ENCODE measurements at regions not wholly inside any gene's neighbourhood (a gene's known extent, or its start where the extent isn't known, plus 50 kb on each side); places are given as distances from the start of the nearest gene placed in this dataset.

GRCh38 chr11:16543642-16544041 lies 187.3 kb upstream of the SOX6 start:
- no peaks in the 10 kb centered on the region for H3K79me1 ChIP-seq (ENCODE audit: low read length)

GRCh38 chr11:16542353-16542752 lies 186.0 kb upstream of the SOX6 start:
- Histone ChIP-seq H3K27me3 (ENCODE audit: insufficient read depth, low read length) (no peaks in the 10 kb centered on the region), H3K9ac (ENCODE audit: low read length) (no peak overlapping the region), H3K23ac (ENCODE audit: low read length) (no peak overlapping the region), H3K9me3 (ENCODE audit: insufficient read depth, low read depth, low read length) (no peaks in the 10 kb centered on the region), H4K8ac (ENCODE audit: low read depth, low read length) (no peak overlapping the region), H2BK12ac (ENCODE audit: low read length) (no peak overlapping the region), H4K12ac (ENCODE audit: low read depth, low read length) (no peak overlapping the region), H3K4me1 (ENCODE audit: control insufficient read depth in 1 of 2, insufficient read depth in 2 of 2, low read length in 2 of 2) (no peaks in the 10 kb centered on the region), H3K36me3 (ENCODE audit: control insufficient read depth in 1 of 2, insufficient read depth in 2 of 2, low read length in 2 of 2) (no peaks in the 10 kb centered on the region), H4K91ac (ENCODE audit: low read depth, low read length) (no peak overlapping the region), H3K4ac (ENCODE audit: low read depth, low read length) (no peak overlapping the region), H2BK120ac (ENCODE audit: insufficient read depth, low read length, poor library complexity) (no peak overlapping the region), H2BK5ac (ENCODE audit: low read depth, low read length, poor library complexity) (no peak overlapping the region), H3K18ac (ENCODE audit: low read length) (no peak overlapping the region), H3K4me2 (ENCODE audit: low read length) (no peak overlapping the region), H3K79me1 (ENCODE audit: low read length) (no peaks in the 10 kb centered on the region), H3K14ac (ENCODE audit: low read length) (no peak overlapping the region), H3K4me3 (ENCODE audit: low read depth, low read length) (no peak overlapping the region), H2AK5ac (ENCODE audit: low read length) (no peak overlapping the region), H3K27ac (ENCODE audit: low read depth, low read length) (no peak overlapping the region), H3K79me2 (ENCODE audit: control insufficient read depth, insufficient read depth, low read length, poor library complexity) (no peaks in the 10 kb centered on the region), H2AFZ (ENCODE audit: insufficient read depth, low read length, poor library complexity) (no peak overlapping the region)
- no CpG with 5 or more reads among the region's 1 CpG for WGBS (ENCODE audit: extremely low coverage, insufficient coverage, insufficient read length)
- DNase-seq, result no peak

More at GRCh38 chr11:16543642-16544041, 187.3 kb upstream of the SOX6 start:
- Histone ChIP-seq H3K27ac (ENCODE audit: low read depth, low read length) (no peak overlapping the region), H3K27me3 (ENCODE audit: insufficient read depth, low read length) (no peaks in the 10 kb centered on the region), H2BK120ac (ENCODE audit: insufficient read depth, low read length, poor library complexity) (no peak overlapping the region), H3K18ac (ENCODE audit: low read length) (no peak overlapping the region), H3K4me2 (ENCODE audit: low read length) (no peak overlapping the region), H3K9ac (ENCODE audit: low read length) (no peak overlapping the region), H2BK5ac (ENCODE audit: low read depth, low read length, poor library complexity) (no peak overlapping the region), H3K9me3 (ENCODE audit: insufficient read depth, low read depth, low read length) (no peaks in the 10 kb centered on the region), H3K36me3 (ENCODE audit: control insufficient read depth in 1 of 2, insufficient read depth in 2 of 2, low read length in 2 of 2) (no peaks in the 10 kb centered on the region), H2AK5ac (ENCODE audit: low read length) (no peak overlapping the region), H2AFZ (ENCODE audit: insufficient read depth, low read length, poor library complexity) (no peak overlapping the region), H3K79me2 (ENCODE audit: control insufficient read depth, insufficient read depth, low read length, poor library complexity) (no peaks in the 10 kb centered on the region), H3K4me3 (ENCODE audit: low read depth, low read length) (no peak overlapping the region), H3K23ac (ENCODE audit: low read length) (no peak overlapping the region), H4K8ac (ENCODE audit: low read depth, low read length) (no peak overlapping the region), H3K4ac (ENCODE audit: low read depth, low read length) (no peak overlapping the region), H3K14ac (ENCODE audit: low read length) (no peak overlapping the region), H4K91ac (ENCODE audit: low read depth, low read length) (no peak overlapping the region), H4K12ac (ENCODE audit: low read depth, low read length) (no peak overlapping the region), H2BK12ac (ENCODE audit: low read length) (no peak overlapping the region), H3K4me1 (ENCODE audit: control insufficient read depth in 1 of 2, insufficient read depth in 2 of 2, low read length in 2 of 2) (no peaks in the 10 kb centered on the region)
- no CpG with 5 or more reads among the region's 1 CpG for WGBS (ENCODE audit: extremely low coverage, insufficient coverage, insufficient read length)
- DNase-seq, result no peak

GRCh38 chr11:16536513-16536912 lies 180.2 kb upstream of the SOX6 start:
- Histone ChIP-seq H2BK120ac (ENCODE audit: insufficient read depth, low read length, poor library complexity) (no peak overlapping the region), H4K8ac (ENCODE audit: low read depth, low read length) (no peak overlapping the region), H3K18ac (ENCODE audit: low read length) (no peak overlapping the region), H3K27ac (ENCODE audit: low read depth, low read length) (no peak overlapping the region), H3K9ac (ENCODE audit: low read length) (no peak overlapping the region), H3K4ac (ENCODE audit: low read depth, low read length) (no peak overlapping the region), H3K4me2 (ENCODE audit: low read length) (no peak overlapping the region), H3K14ac (ENCODE audit: low read length) (no peak overlapping the region), H3K79me2 (ENCODE audit: control insufficient read depth, insufficient read depth, low read length, poor library complexity) (no peaks in the 10 kb centered on the region), H3K79me1 (ENCODE audit: low read length) (no peaks in the 10 kb centered on the region), H2AK5ac (ENCODE audit: low read length) (no peak overlapping the region), H2AFZ (ENCODE audit: insufficient read depth, low read length, poor library complexity) (no peak overlapping the region), H2BK5ac (ENCODE audit: low read depth, low read length, poor library complexity) (no peak overlapping the region), H3K9me3 (ENCODE audit: insufficient read depth, low read depth, low read length) (no peaks in the 10 kb centered on the region), H3K27me3 (ENCODE audit: insufficient read depth, low read length) (no peaks in the 10 kb centered on the region), H3K4me3 (ENCODE audit: low read depth, low read length) (no peak overlapping the region), H4K12ac (ENCODE audit: low read depth, low read length) (no peak overlapping the region), H3K4me1 (ENCODE audit: control insufficient read depth in 1 of 2, insufficient read depth in 2 of 2, low read length in 2 of 2) (no peaks in the 10 kb centered on the region), H4K91ac (ENCODE audit: low read depth, low read length) (no peak overlapping the region), H3K36me3 (ENCODE audit: control insufficient read depth in 1 of 2, insufficient read depth in 2 of 2, low read length in 2 of 2) (no peaks in the 10 kb centered on the region), H3K23ac (ENCODE audit: low read length) (no peak overlapping the region), H2BK12ac (ENCODE audit: low read length) (no peak overlapping the region)
- no CpG with 5 or more reads among the region's 9 CpGs for WGBS (ENCODE audit: extremely low coverage, insufficient coverage, insufficient read length)
- DNase-seq, result no peak

GRCh38 chr11:16528639-16529038 lies 172.3 kb upstream of the SOX6 start:
- Histone ChIP-seq H2BK5ac (ENCODE audit: low read depth, low read length, poor library complexity) (no peak overlapping the region), H3K79me2 (ENCODE audit: control insufficient read depth, insufficient read depth, low read length, poor library complexity) (no peaks in the 10 kb centered on the region), H3K4me1 (ENCODE audit: control insufficient read depth in 1 of 2, insufficient read depth in 2 of 2, low read length in 2 of 2) (no peaks in the 10 kb centered on the region), H3K79me1 (ENCODE audit: low read length) (no peaks in the 10 kb centered on the region), H2BK120ac (ENCODE audit: insufficient read depth, low read length, poor library complexity) (no peak overlapping the region), H2AFZ (ENCODE audit: insufficient read depth, low read length, poor library complexity) (no peak overlapping the region), H3K9ac (ENCODE audit: low read length) (no peak overlapping the region), H4K8ac (ENCODE audit: low read depth, low read length) (no peak overlapping the region), H3K18ac (ENCODE audit: low read length) (no peak overlapping the region), H4K12ac (ENCODE audit: low read depth, low read length) (no peak overlapping the region), H3K4me2 (ENCODE audit: low read length) (no peak overlapping the region), H3K27me3 (ENCODE audit: insufficient read depth, low read length) (no peaks in the 10 kb centered on the region), H3K4ac (ENCODE audit: low read depth, low read length) (no peak overlapping the region), H2AK5ac (ENCODE audit: low read length) (no peak overlapping the region), H3K27ac (ENCODE audit: low read depth, low read length) (no peak overlapping the region), H4K91ac (ENCODE audit: low read depth, low read length) (no peak overlapping the region), H3K36me3 (ENCODE audit: control insufficient read depth in 1 of 2, insufficient read depth in 2 of 2, low read length in 2 of 2) (no peaks in the 10 kb centered on the region), H2BK12ac (ENCODE audit: low read length) (no peak overlapping the region), H3K9me3 (ENCODE audit: insufficient read depth, low read depth, low read length) (no peaks in the 10 kb centered on the region), H3K4me3 (ENCODE audit: low read depth, low read length) (no peak overlapping the region), H3K23ac (ENCODE audit: low read length) (no peak overlapping the region), H3K14ac (ENCODE audit: low read length) (no peak overlapping the region)
- no peak for DNase-seq
- WGBS (ENCODE audit: extremely low coverage, insufficient coverage, insufficient read length), result no CpG with 5 or more reads among the region's 1 CpG
